Tibial nerve (tissue), 4 donors: ENCODE measurements at regions not wholly inside any gene's neighbourhood (a gene's known extent, or its start where the extent isn't known, plus 50 kb on each side); places are given as distances from the start of the nearest gene placed in this dataset.

Experiments used
- DNase-seq, 2 donors: peaks; one replicate each; pipeline ENCODE4 v3.0.0-alpha.2; 2019; ENCODE audit warnings: low spot score in 2 of 2
- H3K27ac ChIP-seq, 4 donors: fragments of 200-600 bp; sonication (generic) in 3 of 4; one replicate each; pipeline ENCODE4 v1.5.1; 2017 to 2019; ENCODE audit warnings: mild to moderate bottlenecking in 1 of 4
- H3K27me3 ChIP-seq, 2 donors: fragments of 200-600 bp; sonication (generic) in 1 of 2; one replicate each; pipeline versions ENCODE4 v1.5.1 to v1.6.0; 2017 to 2019
- H3K36me3 ChIP-seq, 3 donors: fragments of 200-600 bp; sonication (generic); one replicate each; pipeline ENCODE4 v1.5.1; 2018 to 2019
- H3K4me1 ChIP-seq, 4 donors: fragments of 200-600 bp; sonication (generic) in 3 of 4; one replicate each; pipeline ENCODE4 v1.5.1; 2017 to 2019
- H3K4me3 ChIP-seq, 4 donors: fragments of 200-600 bp; sonication (generic) in 3 of 4; one replicate each; pipeline ENCODE4 v1.5.1; 2017 to 2019; ENCODE audit warnings: mild to moderate bottlenecking in 1 of 4, moderate library complexity in 1 of 4
- H3K9me3 ChIP-seq, 4 donors: fragments of 200-600 bp; sonication (generic) in 3 of 4; one replicate each; pipeline ENCODE4 v1.5.1; 2017 to 2019
- EP300 ChIP-seq, 2 donors: sonication (generic); formaldehyde crosslinking; IDR thresholded peaks; one replicate each; pipeline ENCODE4 v1.6.1; 2017; ENCODE audit warnings: antibody characterized with exemption in 2 of 2, mild to moderate bottlenecking in 1 of 2
- POLR2A ChIP-seq, 2 donors: fragments of 450-650 bp; IDR thresholded peaks; one replicate each; pipeline ENCODE4 v1.6.1; 2017; ENCODE audit warnings: antibody characterized with exemption in 2 of 2, mild to moderate bottlenecking in 2 of 2, moderate library complexity in 2 of 2
- WGBS, 2 donors: methylation state at CpG; one replicate each; pipeline ENCODE4 v1.1.5; 2018; 5-methylcytosine and 5-hydroxymethylcytosine counted together
- TF ChIP-seq, protein P1 (sequence below), 5 experiments: fragments of 200-600 bp in 3 of 5; fragments of 450-650 bp in 2 of 5; sonication (generic) in 3 of 5; IDR thresholded peaks; one replicate each; pipeline ENCODE4 v1.5.1; 2016 to 2019; ENCODE audit warnings: antibody characterized with exemption in 5 of 5, mild to moderate bottlenecking in 3 of 5, moderate library complexity in 2 of 5

DNA sequence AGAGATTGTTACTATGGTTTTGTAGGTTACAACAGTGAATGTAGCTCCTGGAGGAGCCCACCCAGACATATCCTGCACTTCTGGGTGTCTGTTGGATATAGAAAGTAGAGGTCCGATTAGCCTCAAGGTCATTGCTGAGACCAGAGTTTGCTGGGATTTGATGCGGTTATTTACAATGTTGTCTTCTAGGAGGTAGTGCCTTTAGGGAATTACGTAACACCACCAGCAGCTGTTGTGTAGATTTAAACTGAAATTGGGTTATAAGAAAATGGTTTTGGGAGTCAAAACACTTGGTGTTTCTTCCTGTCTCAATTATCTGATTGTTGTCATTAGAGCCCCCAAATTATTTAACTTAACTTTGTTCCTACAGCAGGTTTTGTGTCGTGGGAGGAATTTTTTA, 225.3 kb upstream of the PELI2 start:
- 61 to 80% methylated on average over 4 of the region's 4 CpGs for WGBS, 2 donors
- Histone ChIP-seq H3K27ac (no peak overlapping the region), H3K36me3 (no peaks in the 10 kb centered on the region), H3K9me3 (no peaks in the 10 kb centered on the region), H3K4me3 (no peak overlapping the region), H3K27me3 (no peaks in the 10 kb centered on the region), H3K4me1 (peaks cover 0 to 14% (median 0%) of the 10 kb centered on the region in 4 donors)
- TF ChIP-seq EP300 (IDR thresholded peaks at IDR 0.05) (no peak), POLR2A (IDR thresholded peaks at IDR 0.05) (no peak)
- TF ChIP-seq, protein P1, sequence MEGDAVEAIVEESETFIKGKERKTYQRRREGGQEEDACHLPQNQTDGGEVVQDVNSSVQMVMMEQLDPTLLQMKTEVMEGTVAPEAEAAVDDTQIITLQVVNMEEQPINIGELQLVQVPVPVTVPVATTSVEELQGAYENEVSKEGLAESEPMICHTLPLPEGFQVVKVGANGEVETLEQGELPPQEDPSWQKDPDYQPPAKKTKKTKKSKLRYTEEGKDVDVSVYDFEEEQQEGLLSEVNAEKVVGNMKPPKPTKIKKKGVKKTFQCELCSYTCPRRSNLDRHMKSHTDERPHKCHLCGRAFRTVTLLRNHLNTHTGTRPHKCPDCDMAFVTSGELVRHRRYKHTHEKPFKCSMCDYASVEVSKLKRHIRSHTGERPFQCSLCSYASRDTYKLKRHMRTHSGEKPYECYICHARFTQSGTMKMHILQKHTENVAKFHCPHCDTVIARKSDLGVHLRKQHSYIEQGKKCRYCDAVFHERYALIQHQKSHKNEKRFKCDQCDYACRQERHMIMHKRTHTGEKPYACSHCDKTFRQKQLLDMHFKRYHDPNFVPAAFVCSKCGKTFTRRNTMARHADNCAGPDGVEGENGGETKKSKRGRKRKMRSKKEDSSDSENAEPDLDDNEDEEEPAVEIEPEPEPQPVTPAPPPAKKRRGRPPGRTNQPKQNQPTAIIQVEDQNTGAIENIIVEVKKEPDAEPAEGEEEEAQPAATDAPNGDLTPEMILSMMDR (IDR thresholded peaks at IDR 0.05): no peak
- no peak for DNase-seq

DNA sequence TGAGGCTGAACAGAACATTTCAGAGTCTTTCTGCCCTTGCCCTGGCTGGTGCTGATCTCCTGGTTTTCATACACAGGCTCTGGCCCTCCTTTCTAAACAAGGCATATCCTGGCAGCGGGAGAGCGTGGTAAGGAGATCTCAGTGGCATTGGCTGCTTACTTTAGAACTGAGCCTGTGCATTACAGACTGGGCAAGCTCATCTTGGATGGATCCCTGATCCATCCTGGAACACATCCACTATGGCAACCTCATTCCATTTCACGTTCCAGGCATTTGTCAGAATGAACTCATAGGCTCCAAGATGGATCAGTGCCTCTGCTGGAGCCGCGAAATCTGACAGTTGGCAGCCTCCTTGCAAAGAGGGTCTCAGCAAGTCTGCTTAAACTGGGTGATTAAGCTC, 224.5 kb upstream of the PELI2 start:
- WGBS, 2 donors: 82 to 87% methylated on average over 5 of the region's 5 CpGs
- Histone ChIP-seq H3K4me1 (peaks cover 0 to 14% (median 0%) of the 10 kb centered on the region in 4 donors), H3K27ac (no peak overlapping the region), H3K9me3 (no peaks in the 10 kb centered on the region), H3K4me3 (no peak overlapping the region), H3K36me3 (no peaks in the 10 kb centered on the region), H3K27me3 (no peaks in the 10 kb centered on the region)
- DNase-seq: no peak
- TF ChIP-seq POLR2A (IDR thresholded peaks at IDR 0.05) (no peak), EP300 (IDR thresholded peaks at IDR 0.05) (no peak)
- TF ChIP-seq, protein P1 (IDR thresholded peaks at IDR 0.05): no peak

DNA sequence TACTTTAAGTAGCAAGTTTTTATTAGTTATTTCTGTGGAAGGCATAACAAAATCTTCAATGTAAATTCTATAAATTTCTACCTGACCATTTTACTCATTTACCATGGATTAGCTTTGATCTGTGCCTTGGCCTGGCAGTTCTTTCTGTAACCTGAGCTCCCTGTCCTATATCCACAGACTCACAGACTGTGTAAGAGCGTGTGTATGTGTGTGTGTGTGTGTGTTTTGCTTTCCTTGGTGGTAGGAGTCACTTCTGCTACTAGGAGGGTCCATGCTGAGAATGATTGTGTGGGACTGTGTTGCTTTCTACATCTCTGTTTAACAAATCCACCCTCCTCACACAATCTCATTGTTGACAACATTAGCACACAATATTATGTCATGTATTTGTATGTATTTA, 221.2 kb upstream of the PELI2 start:
- Histone ChIP-seq H3K36me3 (no peaks in the 10 kb centered on the region), H3K4me3 (no peak overlapping the region), H3K9me3 (no peaks in the 10 kb centered on the region), H3K27ac (peak overlapping the region in 1 of 4 donors; percentile 59), H3K27me3 (no peaks in the 10 kb centered on the region), H3K4me1 (peaks cover 0 to 14% (median 0%) of the 10 kb centered on the region in 4 donors)
- no peak for DNase-seq
- TF ChIP-seq, protein P1 (IDR thresholded peaks at IDR 0.05): no peak
- TF ChIP-seq EP300 (IDR thresholded peaks at IDR 0.05): no peak
- no peak for TF ChIP-seq POLR2A (IDR thresholded peaks at IDR 0.05)
- 55 to 61% methylated on average over 1 of the region's 1 CpG for WGBS, 2 donors

DNA sequence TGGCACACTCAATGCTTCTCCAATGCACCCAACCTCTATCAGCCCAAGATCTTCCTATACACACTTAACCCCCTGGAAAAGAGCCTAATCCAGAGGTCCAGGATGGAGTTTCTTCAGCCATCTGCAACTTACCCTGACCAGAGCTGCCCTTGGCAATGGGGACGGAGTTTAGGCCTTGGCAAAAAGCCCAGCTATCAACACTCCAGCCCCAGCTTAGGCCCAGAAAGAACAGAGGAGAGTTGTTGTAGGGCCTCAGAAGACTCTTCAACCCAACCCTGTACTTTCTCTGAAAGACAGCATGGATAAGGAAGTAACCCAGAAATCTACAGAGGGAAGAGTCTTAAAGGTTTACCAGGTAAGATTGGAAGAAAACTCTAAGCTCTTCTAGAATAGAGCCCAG, 219.3 kb upstream of the PELI2 start:
- no peak for TF ChIP-seq EP300 (IDR thresholded peaks at IDR 0.05)
- no peak for TF ChIP-seq POLR2A (IDR thresholded peaks at IDR 0.05)
- TF ChIP-seq, protein P1 (IDR thresholded peaks at IDR 0.05): no peak
- H3K4me1 ChIP-seq: peaks cover 0 to 14% (median 0%) of the 10 kb centered on the region in 4 donors
- no peak for DNase-seq
- H3K27ac ChIP-seq: no peak overlapping the region
- no peak overlapping the region for H3K4me3 ChIP-seq
- H3K27me3 ChIP-seq: no peaks in the 10 kb centered on the region
- no peaks in the 10 kb centered on the region for H3K36me3 ChIP-seq
- no peaks in the 10 kb centered on the region for H3K9me3 ChIP-seq
- WGBS, 2 donors: 10 to 26% methylated on average over 1 of the region's 1 CpG

DNA sequence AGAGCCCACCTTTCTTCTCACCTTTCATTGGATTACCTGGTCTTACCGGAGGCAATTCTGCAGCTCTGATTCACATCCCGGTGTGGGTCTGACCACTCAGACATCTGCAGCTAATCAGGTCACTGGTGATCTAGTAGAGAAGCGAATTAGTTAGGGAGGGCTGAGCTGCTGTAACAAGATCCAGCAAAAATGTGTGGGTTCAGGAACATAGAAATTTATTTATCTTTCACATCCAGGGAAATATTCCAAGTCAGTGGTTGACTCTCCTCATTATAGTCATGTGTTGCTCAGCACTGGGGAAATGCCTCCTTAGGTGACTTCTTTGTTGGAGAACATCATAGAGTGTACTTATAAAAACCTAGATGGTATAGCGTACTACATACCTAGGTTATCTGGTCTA, 218.7 kb upstream of the PELI2 start:
- DNase-seq: no peak
- H3K27me3 ChIP-seq: no peaks in the 10 kb centered on the region
- peaks cover 0 to 16% (median 0%) of the 10 kb centered on the region in 4 donors for H3K4me1 ChIP-seq
- H3K4me3 ChIP-seq: no peak overlapping the region
- TF ChIP-seq EP300 (IDR thresholded peaks at IDR 0.05) (no peak), POLR2A (IDR thresholded peaks at IDR 0.05) (no peak)
- TF ChIP-seq, protein P1 (IDR thresholded peaks at IDR 0.05): no peak
- no peaks in the 10 kb centered on the region for H3K9me3 ChIP-seq
- no peak overlapping the region for H3K27ac ChIP-seq
- H3K36me3 ChIP-seq: no peaks in the 10 kb centered on the region
- 84 to 92% methylated on average over 4 of the region's 4 CpGs for WGBS, 2 donors
